ENCODE measurements at regions not wholly inside any gene's neighbourhood (a gene's known extent, or its start where the extent isn't known, plus 50 kb on each side); places are given as distances from the start of the nearest gene placed in this dataset.
A peak's percentile ranks its signal among the peaks of the same experiment; 100 is the strongest.

GRCh38 chr17:12549499-12550041 is 116.1 kb upstream of the MYOCD start:
- Histone ChIP-seq H3K27me3 (no peaks in the 10 kb centered on the region), H3K9me3 (no peaks in the 10 kb centered on the region), H3K36me3 (no peaks in the 10 kb centered on the region), H3K4me1 (no peaks in the 10 kb centered on the region), H3K27ac (peak overlapping the region in 2 of 4 donors; percentile 6 to 32), H3K4me3 (no peak overlapping the region)
- TF ChIP-seq POLR2A (IDR thresholded peaks at IDR 0.05) (no peak), EP300 (IDR thresholded peaks at IDR 0.05) (no peak), CTCF (IDR thresholded peaks at IDR 0.05) (no peak)
- no peak for DNase-seq (ENCODE audit: low spot score in 2 of 2)
- WGBS, 2 donors: 29 to 30% methylated on average over 14 of the region's 14 CpGs

GRCh38 chr17:12553625-12554024 is 112.1 kb upstream of the MYOCD start:
- H3K9me3 ChIP-seq: no peaks in the 10 kb centered on the region
- WGBS, 2 donors: 82 to 89% methylated on average over 3 of the region's 3 CpGs
- no peak overlapping the region for H3K27ac ChIP-seq
- no peaks in the 10 kb centered on the region for H3K4me1 ChIP-seq
- H3K27me3 ChIP-seq: no peaks in the 10 kb centered on the region
- DNase-seq (ENCODE audit: low spot score in 2 of 2): no peak
- H3K36me3 ChIP-seq: no peaks in the 10 kb centered on the region
- TF ChIP-seq EP300 (IDR thresholded peaks at IDR 0.05) (no peak), POLR2A (IDR thresholded peaks at IDR 0.05) (no peak), CTCF (IDR thresholded peaks at IDR 0.05) (no peak)
- no peak overlapping the region for H3K4me3 ChIP-seq

- Histone ChIP-seq H3K9me3 (no peaks in the 10 kb centered on the region), H3K27ac (no peak overlapping the region), H3K4me1 (no peaks in the 10 kb centered on the region), H3K27me3 (no peaks in the 10 kb centered on the region), H3K36me3 (no peaks in the 10 kb centered on the region), H3K4me3 (no peak overlapping the region)
- TF ChIP-seq CTCF (IDR thresholded peaks at IDR 0.05): no peak
- no peak for TF ChIP-seq POLR2A (IDR thresholded peaks at IDR 0.05)
- no peak for TF ChIP-seq EP300 (IDR thresholded peaks at IDR 0.05)
- DNase-seq (ENCODE audit: low spot score in 2 of 2): no peak
- WGBS, 2 donors: 82 to 88% methylated on average over 4 of the region's 4 CpGs
Observed at GRCh38 chr17:12554251-12554650, 111.4 kb upstream of the MYOCD start.

- Histone ChIP-seq H3K4me1 (no peaks in the 10 kb centered on the region), H3K9me3 (no peaks in the 10 kb centered on the region), H3K36me3 (no peaks in the 10 kb centered on the region), H3K27ac (no peak overlapping the region), H3K27me3 (no peaks in the 10 kb centered on the region), H3K4me3 (no peak overlapping the region)
- 31 to 41% methylated on average over 4 of the region's 4 CpGs for WGBS, 2 donors
- no peak for DNase-seq (ENCODE audit: low spot score in 2 of 2)
- TF ChIP-seq CTCF (IDR thresholded peaks at IDR 0.05): no peak
- no peak for TF ChIP-seq POLR2A (IDR thresholded peaks at IDR 0.05)
- TF ChIP-seq EP300 (IDR thresholded peaks at IDR 0.05): no peak
Observed at GRCh38 chr17:12566291-12566690, 99.4 kb upstream of the MYOCD start.

- no peak for DNase-seq (ENCODE audit: low spot score in 2 of 2)
- H3K4me1 ChIP-seq: no peaks in the 10 kb centered on the region
- H3K27me3 ChIP-seq: no peaks in the 10 kb centered on the region
- no peaks in the 10 kb centered on the region for H3K36me3 ChIP-seq
- WGBS, 2 donors: 45 to 54% methylated on average over 10 of the region's 10 CpGs
- H3K9me3 ChIP-seq: no peaks in the 10 kb centered on the region
- no peak overlapping the region for H3K27ac ChIP-seq
- TF ChIP-seq POLR2A (IDR thresholded peaks at IDR 0.05) (no peak), CTCF (IDR thresholded peaks at IDR 0.05) (no peak), EP300 (IDR thresholded peaks at IDR 0.05) (no peak)
- H3K4me3 ChIP-seq: no peak overlapping the region
Observed at GRCh38 chr17:12567077-12568053, 98.3 kb upstream of the MYOCD start.

All from tibial nerve (tissue), 4 donors.